ENCODE measurements at regions not wholly inside any gene's neighbourhood (a gene's known extent, or its start where the extent isn't known, plus 50 kb on each side); places are given as distances from the start of the nearest gene placed in this dataset.

DNA sequence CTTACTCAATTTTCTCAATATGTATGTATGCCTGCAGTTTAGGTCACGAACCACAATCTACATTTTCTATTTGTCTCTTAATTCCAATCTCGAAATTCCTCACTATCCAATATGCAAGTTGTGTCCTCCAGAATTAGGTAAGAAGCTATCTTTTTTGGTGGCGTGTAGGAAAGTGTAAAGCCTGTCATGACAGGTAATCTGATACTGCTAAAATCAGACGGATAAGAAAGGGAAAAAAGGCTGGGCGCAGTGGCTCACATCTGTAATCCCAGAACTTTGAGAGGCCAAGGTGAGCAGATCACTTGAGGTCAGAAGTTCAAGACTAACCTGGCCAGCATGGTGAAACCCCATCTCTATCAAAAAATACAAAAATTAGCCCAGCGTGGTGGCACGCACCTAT is 185.3 kb downstream of the IBTK start:
- H3K4me1 Mint-ChIP-seq (ENCODE audit: low read depth), result no peaks in the 10 kb centered on the region
- ATAC-seq (replicated peaks in 1 of 2) (no peak), DNase-seq (no peak)
- H3K36me3 Mint-ChIP-seq (ENCODE audit: insufficient read depth in 2 of 2), result no peaks in the 10 kb centered on the region
- no peak overlapping the region for H3K4me3 Mint-ChIP-seq
- no peak overlapping the region for H3K27ac Mint-ChIP-seq
- H3K27me3 Mint-ChIP-seq (ENCODE audit: low read depth), result no peaks in the 10 kb centered on the region
- H3K9me3 Mint-ChIP-seq, result no peaks in the 10 kb centered on the region

DNA sequence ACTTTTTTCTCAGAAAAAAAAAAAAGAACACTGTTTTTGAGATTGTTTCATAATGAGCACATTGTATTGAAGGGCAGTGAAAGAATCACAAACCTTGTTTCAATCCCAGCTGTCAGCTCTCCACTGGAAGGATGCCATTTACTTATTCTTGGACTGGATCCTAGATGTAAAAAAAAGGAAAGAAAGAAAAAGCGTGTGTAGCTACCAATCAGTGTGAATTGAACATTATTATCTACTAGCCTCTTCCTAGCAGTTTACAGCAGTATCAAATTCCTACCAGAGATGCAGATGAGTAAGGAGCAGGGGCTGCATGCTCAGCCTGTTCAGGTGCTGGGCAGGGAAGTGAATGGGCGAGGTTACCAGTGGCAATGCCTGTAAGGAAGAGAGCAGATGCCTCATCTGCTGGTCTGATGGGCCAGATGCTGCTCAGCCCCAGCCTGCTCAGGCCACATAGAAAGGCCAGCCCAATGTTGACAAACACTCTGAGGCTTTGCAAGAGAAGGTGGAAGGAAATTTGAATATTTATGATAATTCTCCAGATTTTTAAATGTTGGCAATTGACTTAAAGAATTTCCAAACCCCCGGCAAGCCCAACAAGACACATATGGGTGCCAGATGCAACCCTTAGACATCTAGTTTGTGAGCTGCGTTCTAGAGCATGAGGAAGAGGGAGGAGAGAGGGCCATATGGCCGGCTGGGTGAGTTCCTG is 189.5 kb downstream of the IBTK start:
- Mint-ChIP-seq H3K27me3 (ENCODE audit: low read depth) (peaks cover 9% of the 10 kb centered on the region), H3K36me3 (ENCODE audit: insufficient read depth in 2 of 2) (no peaks in the 10 kb centered on the region), H3K4me1 (ENCODE audit: low read depth) (no peaks in the 10 kb centered on the region), H3K4me3 (no peak overlapping the region), H3K27ac (no peak overlapping the region), H3K9me3 (peaks cover 0 to 5% of the 10 kb centered on the region in 2 donors)
- ATAC-seq (replicated peaks in 1 of 2) (no peak), DNase-seq (no peak)

DNA sequence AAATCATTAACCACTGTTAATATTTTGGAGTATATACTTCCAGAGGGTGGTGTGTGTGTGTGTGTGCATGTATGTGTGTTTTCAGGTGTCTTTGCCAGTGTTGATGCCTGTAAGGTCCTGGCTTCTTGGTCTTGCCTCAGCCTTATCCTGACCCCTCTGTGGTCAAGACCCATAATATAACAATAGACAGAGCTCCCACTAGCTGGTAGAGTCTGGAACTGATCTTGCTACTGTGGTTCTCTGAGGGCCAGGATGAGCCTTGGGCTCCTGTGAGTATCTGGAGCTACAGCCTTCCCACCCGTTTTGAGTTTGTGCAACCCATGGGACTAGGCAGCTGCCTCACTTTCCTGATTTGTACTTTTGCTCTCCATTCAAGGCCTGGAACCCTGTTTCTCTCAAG is 191.0 kb downstream of the IBTK start:
- Mint-ChIP-seq H3K4me3 (no peak overlapping the region), H3K9me3 (peaks cover 0 to 5% of the 10 kb centered on the region in 2 donors), H3K27me3 (ENCODE audit: low read depth) (peaks cover 9% of the 10 kb centered on the region), H3K4me1 (ENCODE audit: low read depth) (no peaks in the 10 kb centered on the region), H3K27ac (no peak overlapping the region), H3K36me3 (ENCODE audit: insufficient read depth in 2 of 2) (no peaks in the 10 kb centered on the region)
- ATAC-seq (replicated peaks in 1 of 2) (no peak), DNase-seq (no peak)

DNA sequence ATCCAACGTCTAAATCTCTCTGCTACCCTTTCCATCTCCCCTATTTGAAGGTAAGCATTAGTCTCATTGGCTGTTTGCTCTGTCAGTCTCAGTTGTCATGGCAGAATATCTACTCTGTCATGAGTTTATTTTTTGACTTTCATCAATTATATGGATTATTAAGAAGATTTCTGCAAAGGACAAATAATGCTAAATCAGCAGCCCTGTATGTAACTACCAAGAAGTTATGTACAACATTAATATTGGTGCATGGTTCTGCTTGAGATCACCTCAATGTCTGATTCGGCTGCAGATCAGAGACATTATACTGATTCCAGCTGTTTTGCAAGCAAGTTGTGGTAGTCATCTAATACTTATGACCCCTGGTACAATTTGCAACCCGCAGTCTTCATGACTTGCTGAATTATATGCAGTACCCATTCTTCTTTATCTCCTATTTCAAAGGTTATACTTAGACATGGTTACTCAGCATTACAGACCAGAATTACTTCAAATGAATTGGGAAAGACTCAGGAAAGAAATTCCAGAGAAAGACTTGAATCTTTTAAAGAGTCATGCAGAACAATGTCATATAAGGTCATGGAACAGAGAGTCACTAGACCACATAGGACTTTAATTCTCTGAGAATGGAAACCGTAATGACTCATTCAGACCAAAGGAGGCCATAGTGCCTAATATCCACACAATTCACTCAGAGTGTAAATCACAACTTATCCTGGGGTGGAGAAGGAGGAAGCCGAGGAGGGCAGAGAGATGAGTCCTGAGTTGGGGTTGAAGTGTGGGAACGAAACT is 201.4 kb downstream of the IBTK start:
- ATAC-seq (replicated peaks in 1 of 2) (no peak), DNase-seq (no peak)
- Mint-ChIP-seq H3K9me3 (peaks cover 0 to 2% of the 10 kb centered on the region in 2 donors), H3K27me3 (ENCODE audit: low read depth) (no peaks in the 10 kb centered on the region), H3K36me3 (ENCODE audit: insufficient read depth in 2 of 2) (no peaks in the 10 kb centered on the region), H3K4me1 (ENCODE audit: low read depth) (no peaks in the 10 kb centered on the region), H3K4me3 (no peak overlapping the region), H3K27ac (no peak overlapping the region)

DNA sequence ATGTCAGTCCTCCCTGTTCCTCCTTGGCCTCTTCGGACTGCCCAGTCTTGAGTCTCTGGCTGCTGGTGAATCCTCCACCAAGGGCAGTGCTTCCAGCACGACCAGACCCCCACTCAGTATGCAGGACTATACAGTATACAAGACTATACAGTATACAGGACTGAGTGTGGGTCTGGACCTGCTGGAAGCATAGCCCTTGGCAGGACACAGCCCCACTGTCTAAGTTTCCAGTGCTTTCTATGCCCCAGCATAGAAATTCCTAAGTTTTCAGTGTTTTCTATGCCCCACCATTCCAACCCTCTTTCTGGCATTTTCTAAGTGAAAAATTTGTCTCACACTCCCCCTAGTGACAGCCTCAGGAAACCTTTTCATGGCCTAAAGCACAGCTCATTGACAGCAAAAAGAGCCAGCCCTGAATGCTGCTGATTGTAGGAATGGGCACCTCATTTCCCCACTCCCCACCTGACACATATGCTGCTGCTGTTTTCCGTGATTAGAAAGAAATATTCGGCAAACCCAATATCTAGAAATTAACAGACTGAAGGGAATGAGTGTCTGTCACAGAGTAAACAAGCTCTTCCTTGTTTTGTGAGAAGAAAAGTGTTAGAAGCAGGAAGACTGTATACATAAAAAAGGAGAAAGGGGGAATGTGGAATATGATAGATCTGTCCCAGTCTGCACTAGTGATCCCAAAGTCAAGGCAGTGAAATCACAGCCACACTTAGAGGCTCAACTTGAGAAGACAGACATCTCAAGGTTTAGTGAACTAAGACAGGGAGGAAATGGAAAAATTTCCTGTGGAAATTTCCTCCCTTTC is 206.9 kb downstream of the IBTK start:
- Mint-ChIP-seq H3K4me3 (no peak overlapping the region), H3K9me3 (peaks cover 0 to 2% of the 10 kb centered on the region in 2 donors), H3K27me3 (ENCODE audit: low read depth) (no peaks in the 10 kb centered on the region), H3K4me1 (ENCODE audit: low read depth) (no peaks in the 10 kb centered on the region), H3K27ac (no peak overlapping the region), H3K36me3 (ENCODE audit: insufficient read depth in 2 of 2) (no peaks in the 10 kb centered on the region)
- ATAC-seq (replicated peaks in 1 of 2) (peak in 1 of 2 donors; percentile 38), DNase-seq (peak in 1 of 2 donors; percentile 3)

GRCh38 chr6:82038631-82039030 is 208.9 kb downstream of the IBTK start:
- ATAC-seq (replicated peaks in 1 of 2) (no peak), DNase-seq (no peak)
- H3K4me3 Mint-ChIP-seq, result no peak overlapping the region
- H3K36me3 Mint-ChIP-seq (ENCODE audit: insufficient read depth in 2 of 2), result no peaks in the 10 kb centered on the region
- no peak overlapping the region for H3K27ac Mint-ChIP-seq
- H3K27me3 Mint-ChIP-seq (ENCODE audit: low read depth), result no peaks in the 10 kb centered on the region
- no peaks in the 10 kb centered on the region for H3K4me1 Mint-ChIP-seq (ENCODE audit: low read depth)
- H3K9me3 Mint-ChIP-seq, result no peaks in the 10 kb centered on the region

- no peak overlapping the region for H3K27ac Mint-ChIP-seq
- no peak overlapping the region for H3K4me3 Mint-ChIP-seq
- peaks cover 5% of the 10 kb centered on the region for H3K27me3 Mint-ChIP-seq (ENCODE audit: low read depth)
- ATAC-seq (replicated peaks in 1 of 2) (no peak), DNase-seq (no peak)
- H3K9me3 Mint-ChIP-seq, result peaks cover 0 to 2% of the 10 kb centered on the region in 2 donors
- H3K4me1 Mint-ChIP-seq (ENCODE audit: low read depth), result no peaks in the 10 kb centered on the region
- H3K36me3 Mint-ChIP-seq (ENCODE audit: insufficient read depth in 2 of 2), result no peaks in the 10 kb centered on the region
Observed at GRCh38 chr6:82035526-82035925, 212.0 kb downstream of the IBTK start.

DNA sequence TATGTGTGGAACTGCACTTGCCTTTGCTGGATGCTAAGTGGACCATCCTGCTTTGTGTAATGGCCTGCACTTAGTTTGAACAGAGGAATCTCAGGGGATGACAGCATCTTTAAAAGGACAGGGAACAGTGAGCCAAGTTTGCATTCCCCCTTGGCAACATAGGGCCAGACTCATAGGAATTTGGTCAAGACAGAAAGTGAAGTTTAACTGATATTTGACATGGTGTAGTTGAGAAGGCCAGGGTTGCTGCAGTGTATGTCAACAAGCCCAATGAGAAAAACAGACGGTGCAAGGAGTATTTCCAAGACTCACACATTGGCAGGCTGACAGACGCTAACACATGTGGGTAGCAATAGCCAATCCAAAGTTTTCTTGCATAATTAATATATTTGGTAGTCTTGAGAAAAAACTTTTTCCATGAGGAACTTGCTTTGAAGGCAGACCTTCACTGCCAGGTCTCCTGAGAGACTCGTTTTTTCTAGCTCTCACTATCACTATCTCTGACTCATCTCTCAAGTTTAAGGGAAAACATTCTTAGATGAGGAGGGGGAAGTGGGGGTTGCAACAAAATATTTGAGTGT is 213.8 kb downstream of the IBTK start:
- Mint-ChIP-seq H3K36me3 (ENCODE audit: insufficient read depth in 2 of 2) (no peaks in the 10 kb centered on the region), H3K27ac (no peak overlapping the region), H3K27me3 (ENCODE audit: low read depth) (peaks cover 5% of the 10 kb centered on the region), H3K9me3 (peaks cover 0 to 4% of the 10 kb centered on the region in 2 donors), H3K4me3 (no peak overlapping the region), H3K4me1 (ENCODE audit: low read depth) (no peaks in the 10 kb centered on the region)
- ATAC-seq (replicated peaks in 1 of 2) (no peak), DNase-seq (no peak)

DNA sequence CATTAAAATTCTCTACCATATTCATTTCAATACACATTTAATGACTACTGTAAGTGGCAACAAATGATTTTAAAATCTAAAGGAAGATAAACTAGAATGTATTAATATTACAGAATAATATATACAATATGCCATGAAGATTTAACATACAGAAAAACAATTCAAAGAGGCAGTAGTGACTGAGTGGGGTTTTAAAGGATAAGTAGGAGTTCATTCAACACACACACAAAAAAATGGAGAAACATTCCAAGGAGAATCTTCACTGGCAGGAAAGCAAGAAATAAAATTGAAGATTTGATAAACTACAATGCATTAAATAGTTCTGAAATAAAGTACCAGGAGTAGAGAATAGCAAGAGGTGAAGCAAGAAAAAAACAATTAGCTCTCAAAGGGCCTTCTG is 215.1 kb downstream of the IBTK start:
- Mint-ChIP-seq H3K36me3 (ENCODE audit: insufficient read depth in 2 of 2) (no peaks in the 10 kb centered on the region), H3K4me3 (no peak overlapping the region), H3K27ac (no peak overlapping the region), H3K27me3 (ENCODE audit: low read depth) (peaks cover 5% of the 10 kb centered on the region), H3K9me3 (peaks cover 0 to 4% of the 10 kb centered on the region in 2 donors), H3K4me1 (ENCODE audit: low read depth) (no peaks in the 10 kb centered on the region)
- ATAC-seq (replicated peaks in 1 of 2), result no peak
- DNase-seq, result no peak

DNA sequence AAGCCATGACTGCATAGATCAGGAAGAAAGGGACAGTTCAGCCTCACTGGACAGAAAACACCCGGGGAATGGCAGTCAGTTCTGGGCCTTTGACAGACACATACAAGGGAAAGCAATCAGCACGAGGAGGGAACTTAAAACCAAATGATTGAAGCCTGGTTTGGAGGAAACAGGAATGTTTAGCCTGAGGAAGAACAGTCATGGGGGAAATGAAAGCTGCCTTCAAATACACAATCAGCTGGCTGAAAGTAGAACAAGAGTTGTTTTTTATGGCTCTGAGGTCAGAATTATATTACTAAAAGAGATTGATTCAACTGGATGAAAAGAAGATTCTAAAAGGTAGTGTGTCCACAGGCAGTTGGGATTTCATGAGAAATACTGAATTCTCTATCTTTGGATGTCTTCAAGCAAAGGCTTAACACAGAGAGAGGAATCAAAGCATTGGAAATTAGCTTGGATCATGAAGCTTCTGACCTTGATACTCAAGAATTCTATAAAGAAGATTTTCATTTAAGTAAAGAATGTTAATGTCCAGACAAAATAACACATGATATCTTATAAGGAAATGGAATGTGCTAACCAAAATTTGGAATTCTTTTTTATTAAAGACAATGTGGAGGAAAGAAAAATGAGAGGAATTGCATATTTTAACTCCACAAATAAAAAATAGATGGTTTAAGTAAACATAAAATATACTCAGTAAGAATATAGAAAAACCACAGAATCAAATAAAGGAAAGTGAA is 216.6 kb downstream of the IBTK start:
- no peak overlapping the region for H3K27ac Mint-ChIP-seq
- H3K36me3 Mint-ChIP-seq (ENCODE audit: insufficient read depth in 2 of 2), result no peaks in the 10 kb centered on the region
- no peak for DNase-seq
- H3K4me1 Mint-ChIP-seq (ENCODE audit: low read depth), result no peaks in the 10 kb centered on the region
- H3K27me3 Mint-ChIP-seq (ENCODE audit: low read depth), result peaks cover 5% of the 10 kb centered on the region
- H3K9me3 Mint-ChIP-seq, result peaks cover 0 to 4% of the 10 kb centered on the region in 2 donors
- no peak for ATAC-seq (replicated peaks in 1 of 2)
- no peak overlapping the region for H3K4me3 Mint-ChIP-seq

DNA sequence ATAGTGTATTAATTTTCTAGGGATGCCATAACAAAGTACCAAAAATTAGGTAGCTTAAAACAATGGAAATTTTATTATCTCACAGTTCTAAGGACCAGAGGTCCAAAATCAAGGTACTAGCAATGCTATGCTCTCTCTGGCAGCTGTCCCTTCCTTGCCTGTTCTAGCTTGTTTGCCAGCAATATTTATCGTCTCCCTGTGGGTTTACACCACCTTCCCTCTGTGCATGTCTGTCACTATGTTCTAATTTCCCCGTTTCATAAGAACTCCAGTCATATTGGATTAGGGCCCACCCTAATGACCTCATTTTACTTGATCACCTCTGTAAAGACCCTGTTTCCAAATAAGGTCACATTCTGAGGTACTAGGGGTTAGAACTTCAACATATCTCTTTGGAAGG is 217.2 kb downstream of the IBTK start:
- Mint-ChIP-seq H3K27me3 (ENCODE audit: low read depth) (peaks cover 5% of the 10 kb centered on the region), H3K27ac (no peak overlapping the region), H3K36me3 (ENCODE audit: insufficient read depth in 2 of 2) (no peaks in the 10 kb centered on the region), H3K4me3 (no peak overlapping the region), H3K9me3 (peaks cover 0 to 4% of the 10 kb centered on the region in 2 donors), H3K4me1 (ENCODE audit: low read depth) (no peaks in the 10 kb centered on the region)
- no peak for ATAC-seq (replicated peaks in 1 of 2)
- no peak for DNase-seq

GRCh38 chr6:82025271-82025670 is 222.3 kb downstream of the IBTK start:
- Mint-ChIP-seq H3K9me3 (no peaks in the 10 kb centered on the region), H3K36me3 (ENCODE audit: insufficient read depth in 2 of 2) (no peaks in the 10 kb centered on the region), H3K27ac (no peak overlapping the region), H3K4me1 (ENCODE audit: low read depth) (no peaks in the 10 kb centered on the region), H3K4me3 (no peak overlapping the region), H3K27me3 (ENCODE audit: low read depth) (no peaks in the 10 kb centered on the region)
- no peak for ATAC-seq (replicated peaks in 1 of 2)
- no peak for DNase-seq
